MG63 (cell line): ENCODE measurements at regions not wholly inside any gene's neighbourhood (a gene's known extent, or its start where the extent isn't known, plus 50 kb on each side); places are given as distances from the start of the nearest gene placed in this dataset.
"Not testable (repeated sequence)": the region's sequence is repeated elsewhere in the genome, so short reads cannot be mapped to it uniquely, and the experiment has no call there.

ENCODE experiments used
- DNase-seq: peaks from one replicate; pipeline ENCODE4 v3.0.0-alpha.2; 2020
- H3K27me3 ChIP-seq: fragments of 250-450 bp; sonication (Bioruptor Pico); 2 replicates; pipeline ENCODE4 v1.5.1; 2020; ENCODE audit warnings: mild to moderate bottlenecking, moderate library complexity
- H3K36me3 ChIP-seq: fragments of 250-450 bp; sonication (Bioruptor Pico); 2 replicates; pipeline ENCODE4 v1.5.1; 2020; ENCODE audit warnings: mild to moderate bottlenecking, moderate library complexity
- H3K4me3 ChIP-seq: fragments of 250-450 bp; sonication (Bioruptor Pico); 2 replicates; pipeline ENCODE4 v1.5.1; 2020; ENCODE audit warnings: mild to moderate bottlenecking, moderate library complexity
- H3K9me3 ChIP-seq: fragments of 250-450 bp; sonication (Bioruptor Pico); 2 replicates; pipeline ENCODE4 v1.5.1; 2020; ENCODE audit warnings: mild to moderate bottlenecking, moderate library complexity

DNA sequence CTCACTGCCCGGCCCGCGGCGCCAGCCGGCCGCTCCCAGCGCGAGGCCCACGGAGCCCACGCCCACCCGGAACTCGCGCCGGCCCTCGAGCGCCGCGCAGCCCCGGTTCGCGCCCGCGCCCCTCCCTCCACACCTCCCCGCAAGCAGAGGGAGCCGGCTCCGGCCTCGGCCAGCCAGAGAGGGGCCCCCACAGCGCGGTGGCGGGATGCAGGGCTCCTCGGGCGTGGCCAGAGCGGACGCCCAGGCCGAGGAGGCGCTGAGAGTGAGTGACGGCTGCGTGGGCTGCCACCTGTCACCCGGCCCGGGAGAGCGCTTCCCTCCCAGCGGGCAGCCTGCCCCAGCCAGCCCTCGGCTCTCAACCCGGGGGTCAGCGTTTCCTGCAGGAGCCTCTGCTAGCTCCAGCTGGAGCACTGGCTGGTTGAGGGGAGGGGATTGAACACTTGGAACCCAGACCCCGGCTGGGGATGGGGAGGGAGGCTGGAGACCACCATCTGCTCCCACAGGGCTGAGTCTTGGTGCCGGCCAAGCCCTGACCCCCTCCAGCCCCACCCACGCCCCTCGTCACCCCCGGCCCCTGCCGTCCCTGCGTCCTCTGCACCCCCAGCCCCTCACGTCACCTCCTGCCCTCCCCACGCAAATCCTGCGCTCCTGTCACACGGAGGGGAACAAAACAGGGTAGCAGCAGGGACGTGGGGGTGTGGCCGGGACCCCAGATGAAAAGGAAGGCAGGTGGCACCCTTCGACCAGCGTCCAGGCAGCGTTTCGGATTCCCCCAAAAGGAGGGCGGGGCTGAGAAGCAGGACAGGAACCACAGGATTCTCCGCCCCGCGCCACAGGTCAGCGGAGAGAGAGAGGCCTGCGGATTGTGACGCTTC lies 157.0 kb downstream of the BRD1 start:
- H3K9me3 ChIP-seq: no peaks in the 10 kb centered on the region
- no peak for DNase-seq
- peaks cover 30% of the 10 kb centered on the region for H3K27me3 ChIP-seq

DNA sequence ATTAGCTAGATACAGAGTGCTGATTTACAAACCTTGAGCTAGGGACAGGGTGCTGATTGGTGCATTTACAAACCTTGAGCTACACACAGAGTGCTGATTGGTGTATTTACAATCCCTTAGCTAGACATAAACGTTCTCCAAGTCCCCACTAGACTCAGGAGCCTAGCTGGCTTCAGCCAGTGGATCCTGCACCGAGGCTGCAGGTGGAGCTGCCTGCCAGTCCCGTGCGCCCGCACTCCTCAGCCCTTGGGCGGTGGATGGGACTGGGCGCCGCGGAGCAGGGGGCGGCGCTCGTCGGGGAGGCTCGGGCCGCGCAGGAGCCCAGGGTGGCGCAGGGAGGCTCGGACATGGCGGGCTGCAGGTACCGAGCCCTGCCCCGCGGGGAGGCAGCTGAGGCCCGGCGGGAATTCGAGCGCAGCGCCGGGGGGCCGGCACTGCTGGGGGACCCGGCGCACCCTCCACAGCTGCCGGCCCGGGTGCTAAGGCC lies 157.7 kb downstream of the BRD1 start:
- not testable (repeated sequence) for H3K36me3 ChIP-seq, H3K9me3 ChIP-seq, DNase-seq, H3K4me3 ChIP-seq
- H3K27me3 ChIP-seq: peaks cover 27% of the 10 kb centered on the region

More for the DNA sequence above, 157.0 kb downstream of the BRD1 start:
- H3K36me3 ChIP-seq: no peaks in the 10 kb centered on the region
- H3K4me3 ChIP-seq: no peak overlapping the region

DNA sequence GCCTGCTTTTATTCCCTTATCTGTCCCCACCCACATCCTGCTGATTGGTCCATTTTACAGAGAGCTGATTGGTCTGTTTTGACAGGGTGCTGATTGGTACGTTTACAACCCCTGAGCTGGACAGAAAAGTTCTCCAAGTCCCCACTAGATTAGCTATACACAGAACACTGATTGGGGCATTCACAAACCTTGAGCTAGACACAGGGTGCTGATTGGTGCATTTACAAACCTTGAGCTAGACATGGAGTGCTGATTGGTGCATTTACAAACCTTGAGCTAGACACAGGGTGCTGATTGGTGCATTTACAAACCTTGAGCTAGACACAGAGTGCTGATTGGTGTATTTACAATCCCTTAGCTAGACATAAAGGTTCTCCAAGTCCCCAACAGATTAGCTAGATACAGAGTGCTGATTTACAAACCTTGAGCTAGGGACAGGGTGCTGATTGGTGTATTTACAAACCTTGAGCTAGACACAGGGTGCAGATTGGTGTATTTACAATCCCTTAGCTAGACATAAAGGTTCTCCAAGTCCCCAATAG lies 158.2 kb downstream of the BRD1 start:
- not testable (repeated sequence) for H3K9me3 ChIP-seq, H3K4me3 ChIP-seq, H3K36me3 ChIP-seq, DNase-seq
- H3K27me3 ChIP-seq: peaks cover 29% of the 10 kb centered on the region

- Histone ChIP-seq H3K27me3 (peaks cover 33% of the 10 kb centered on the region), H3K9me3 (no peaks in the 10 kb centered on the region), H3K4me3 (no peak overlapping the region), H3K36me3 (no peaks in the 10 kb centered on the region)
- DNase-seq: no peak
Observed at GRCh38 chr22:49668402-49668801, 159.3 kb downstream of the BRD1 start.

DNA sequence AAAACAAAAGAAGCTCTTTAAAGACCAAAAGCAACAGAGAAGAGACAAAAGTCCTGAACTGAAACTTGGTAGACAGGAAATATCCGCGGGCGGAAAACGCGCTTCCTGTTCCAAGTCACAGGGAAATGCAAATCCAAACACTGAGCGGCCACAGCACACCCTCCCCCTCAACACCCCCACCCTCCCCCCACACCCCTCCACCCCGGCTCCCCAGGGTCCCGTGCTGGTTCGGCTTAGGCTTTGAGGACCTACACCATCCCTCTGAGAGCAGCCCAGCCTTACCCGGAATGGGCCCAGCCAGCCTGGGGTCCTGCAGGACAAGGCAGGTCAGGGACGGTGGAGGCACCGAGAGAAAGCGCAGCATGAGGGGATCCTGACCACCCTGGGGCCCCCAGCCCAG lies 160.4 kb downstream of the BRD1 start:
- Histone ChIP-seq H3K4me3 (no peak overlapping the region), H3K9me3 (no peaks in the 10 kb centered on the region), H3K27me3 (peaks cover 45% of the 10 kb centered on the region), H3K36me3 (no peaks in the 10 kb centered on the region)
- DNase-seq: no peak

DNA sequence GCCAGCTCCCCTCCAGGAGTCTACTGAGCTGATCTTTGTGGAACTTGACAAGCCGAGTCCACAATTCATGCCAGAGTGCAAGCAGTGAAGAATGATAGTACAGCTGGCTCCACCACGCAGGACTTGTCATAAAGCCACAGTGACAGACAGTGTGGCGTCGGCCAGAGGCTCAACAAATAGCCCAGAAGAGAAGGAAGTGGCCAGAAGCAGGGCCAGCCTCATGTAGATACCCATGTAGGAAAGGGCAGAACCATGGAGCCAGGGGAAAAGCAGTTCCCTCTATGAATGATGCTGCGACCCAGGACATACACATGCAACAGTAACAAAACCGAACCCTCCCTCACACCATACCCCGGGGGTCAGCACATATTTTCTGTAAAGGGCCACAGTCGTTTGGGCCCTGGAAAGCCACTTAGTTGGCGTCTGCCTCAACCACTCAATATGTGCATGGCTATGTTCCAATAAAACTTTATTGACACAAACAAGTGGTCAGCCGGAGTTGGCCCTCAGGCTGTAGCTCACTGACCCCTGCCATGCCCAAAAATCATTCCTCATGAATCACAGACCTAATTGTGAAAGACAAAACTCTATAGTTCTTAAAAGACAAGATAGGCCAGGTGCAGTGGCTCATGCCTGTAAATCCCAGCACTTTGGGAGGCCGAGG lies 161.4 kb downstream of the BRD1 start:
- DNase-seq: no peak
- H3K27me3 ChIP-seq: peaks cover 40% of the 10 kb centered on the region
- no peaks in the 10 kb centered on the region for H3K9me3 ChIP-seq
- H3K36me3 ChIP-seq: no peaks in the 10 kb centered on the region
- no peak overlapping the region for H3K4me3 ChIP-seq

- no peak overlapping the region for H3K4me3 ChIP-seq
- DNase-seq: no peak
- H3K36me3 ChIP-seq: no peaks in the 10 kb centered on the region
- peaks cover 32% of the 10 kb centered on the region for H3K27me3 ChIP-seq
- H3K9me3 ChIP-seq: no peaks in the 10 kb centered on the region
Observed at GRCh38 chr22:49664891-49665290, 162.8 kb downstream of the BRD1 start.

- Histone ChIP-seq H3K36me3 (no peaks in the 10 kb centered on the region), H3K27me3 (peaks cover 32% of the 10 kb centered on the region), H3K9me3 (no peaks in the 10 kb centered on the region), H3K4me3 (no peak overlapping the region)
- no peak for DNase-seq
Observed at GRCh38 chr22:49664371-49664881, 163.2 kb downstream of the BRD1 start.

- no peak for DNase-seq
- H3K36me3 ChIP-seq: no peaks in the 10 kb centered on the region
- no peaks in the 10 kb centered on the region for H3K9me3 ChIP-seq
- H3K4me3 ChIP-seq: no peak overlapping the region
- peaks cover 32% of the 10 kb centered on the region for H3K27me3 ChIP-seq
Observed at GRCh38 chr22:49663823-49664222, 163.8 kb downstream of the BRD1 start.

DNA sequence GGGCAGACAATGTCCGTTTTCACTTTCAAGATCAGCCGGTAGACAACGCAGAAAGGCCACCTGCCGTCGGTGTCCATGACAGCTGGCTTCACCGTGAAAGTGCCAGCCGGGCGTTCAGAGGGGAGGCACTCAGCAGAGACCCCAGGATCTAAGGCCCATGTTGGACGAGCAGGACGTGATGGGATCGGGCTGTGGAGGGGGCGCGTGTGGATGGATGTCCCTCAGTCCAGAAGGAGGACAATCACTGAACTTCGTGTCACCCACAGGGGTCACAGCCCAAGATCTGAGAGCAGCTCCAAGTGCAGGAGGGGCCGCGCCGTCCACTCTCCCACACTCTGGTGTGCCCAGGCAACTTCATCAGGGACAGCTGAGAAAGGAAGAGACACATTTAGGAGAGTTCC lies 164.4 kb downstream of the BRD1 start:
- H3K36me3 ChIP-seq: no peaks in the 10 kb centered on the region
- H3K9me3 ChIP-seq: no peaks in the 10 kb centered on the region
- no peak for DNase-seq
- no peak overlapping the region for H3K4me3 ChIP-seq
- H3K27me3 ChIP-seq: peaks cover 29% of the 10 kb centered on the region

DNA sequence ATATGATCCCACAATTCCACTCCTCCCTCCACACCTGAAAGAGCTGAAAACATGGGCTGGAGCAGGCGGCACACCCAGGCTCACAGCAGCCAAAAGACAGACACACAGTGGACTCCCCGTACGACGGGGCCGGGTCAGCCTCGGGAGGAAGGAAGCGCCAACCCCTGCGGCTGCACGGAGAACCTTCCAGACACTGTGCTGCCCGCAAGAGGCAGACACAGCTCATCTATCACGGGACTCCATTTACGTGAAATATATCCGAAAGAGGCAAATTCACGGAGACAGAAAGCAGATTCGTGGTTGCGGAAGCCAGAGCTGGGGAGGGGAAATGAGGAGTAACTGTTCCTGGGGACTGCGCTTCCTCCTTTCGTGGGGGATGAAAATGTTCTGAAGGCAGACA lies 165.0 kb downstream of the BRD1 start:
- Histone ChIP-seq H3K9me3 (no peaks in the 10 kb centered on the region), H3K36me3 (no peaks in the 10 kb centered on the region), H3K27me3 (peaks cover 29% of the 10 kb centered on the region), H3K4me3 (no peak overlapping the region)
- no peak for DNase-seq

GRCh38 chr22:49660794-49661781 lies 166.6 kb downstream of the BRD1 start:
- no peaks in the 10 kb centered on the region for H3K9me3 ChIP-seq
- DNase-seq: no peak

DNA sequence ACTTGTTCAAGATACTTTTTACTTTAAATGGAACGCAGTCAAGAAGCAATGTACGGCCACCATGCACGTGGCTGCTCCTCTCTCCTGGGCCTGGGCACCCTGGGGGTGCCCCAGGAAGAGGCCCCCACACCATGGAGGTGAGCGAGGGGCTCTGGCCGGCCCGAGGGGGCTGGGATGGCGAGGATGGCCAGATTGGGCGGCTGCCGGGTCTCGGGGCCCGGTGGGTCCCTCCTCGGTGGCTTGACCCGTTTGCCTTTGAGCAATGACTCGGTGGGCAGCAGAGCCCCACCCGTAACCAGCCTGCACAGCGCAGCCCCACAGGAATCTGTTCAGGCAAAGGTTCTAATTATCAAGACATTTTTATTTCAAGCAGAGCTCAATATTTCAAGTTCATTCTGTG lies 167.4 kb downstream of the BRD1 start:
- Histone ChIP-seq H3K9me3 (no peaks in the 10 kb centered on the region), H3K36me3 (no peaks in the 10 kb centered on the region), H3K4me3 (no peak overlapping the region), H3K27me3 (peaks cover 30% of the 10 kb centered on the region)
- DNase-seq: no peak

More at GRCh38 chr22:49660794-49661781, 166.6 kb downstream of the BRD1 start:
- no peak overlapping the region for H3K4me3 ChIP-seq
- peaks cover 27% of the 10 kb centered on the region for H3K27me3 ChIP-seq
- no peaks in the 10 kb centered on the region for H3K36me3 ChIP-seq

GRCh38 chr22:49659924-49660315 lies 167.8 kb downstream of the BRD1 start:
- no peak overlapping the region for H3K4me3 ChIP-seq
- no peaks in the 10 kb centered on the region for H3K9me3 ChIP-seq
- no peak for DNase-seq
- H3K36me3 ChIP-seq: no peaks in the 10 kb centered on the region
- H3K27me3 ChIP-seq: peaks cover 28% of the 10 kb centered on the region

GRCh38 chr22:49659281-49659923 lies 168.3 kb downstream of the BRD1 start:
- DNase-seq: no peak
- Histone ChIP-seq H3K4me3 (no peak overlapping the region), H3K9me3 (no peaks in the 10 kb centered on the region), H3K36me3 (no peaks in the 10 kb centered on the region), H3K27me3 (peaks cover 31% of the 10 kb centered on the region)

DNA sequence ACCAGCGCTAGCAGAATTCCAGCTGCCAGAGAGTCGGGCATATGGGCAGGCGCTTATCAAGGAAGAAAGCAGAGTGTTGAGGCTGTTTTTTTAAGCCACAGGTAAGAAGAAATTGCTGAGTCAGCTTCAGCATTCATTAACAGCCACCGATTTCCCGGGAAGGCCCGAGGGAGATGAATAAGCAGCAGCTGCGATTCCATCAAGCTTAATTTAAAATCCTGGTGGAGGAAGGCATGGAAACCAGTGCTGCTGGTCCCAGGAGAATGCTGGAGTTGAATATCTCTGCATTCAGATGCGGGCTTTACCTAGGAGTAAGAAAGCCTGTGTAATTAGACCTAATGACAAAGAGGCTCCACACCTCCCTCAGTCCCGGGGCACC lies 168.8 kb downstream of the BRD1 start:
- DNase-seq: no peak

More for the DNA sequence above, 168.8 kb downstream of the BRD1 start:
- no peaks in the 10 kb centered on the region for H3K9me3 ChIP-seq
- H3K36me3 ChIP-seq: no peaks in the 10 kb centered on the region
- peaks cover 27% of the 10 kb centered on the region for H3K27me3 ChIP-seq
- no peak overlapping the region for H3K4me3 ChIP-seq
